HFF-Myc (cell line): ENCODE measurements at regions not wholly inside any gene's neighbourhood (a gene's known extent, or its start where the extent isn't known, plus 50 kb on each side); places are given as distances from the start of the nearest gene placed in this dataset.

Source experiments
- DNase-seq: peaks from one replicate; pipeline ENCODE4 v3.0.0-alpha.2; 2011; ENCODE audit warnings: low read depth; ENCODE audit errors: extremely low read depth
- H3K4me3 ChIP-seq: replicated peaks from 2 replicates; pipeline ENCODE4 v1.5.1; 2011; ENCODE audit warnings: low read depth, mild to moderate bottlenecking, control low read depth, low read length
- TF ChIP-seq, protein P1 (sequence below): IDR thresholded peaks from 2 replicates; pipeline ENCODE4 v1.5.1; 2012; ENCODE audit warnings: mild to moderate bottlenecking, low read depth, low read length, control low read depth; ENCODE audit errors: missing control alignments

DNA sequence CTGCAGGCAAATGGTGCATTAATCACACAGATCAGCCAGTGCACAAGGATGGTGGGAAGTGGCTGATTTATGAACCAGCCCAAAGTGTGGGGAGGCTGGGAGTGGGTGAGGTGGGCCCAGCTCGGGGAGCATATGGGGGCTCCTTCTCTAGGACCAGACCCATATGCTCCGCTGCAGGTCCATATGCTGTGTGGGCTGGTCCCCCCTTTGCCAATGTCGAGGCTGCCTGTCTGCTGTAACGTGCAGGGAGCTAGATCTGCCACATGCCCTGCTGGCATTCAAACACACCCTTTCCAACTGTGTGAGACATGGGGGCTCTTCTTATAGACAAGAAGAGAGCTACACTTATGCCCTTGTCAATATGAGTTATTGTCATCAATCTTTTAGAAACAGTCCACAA, 566.3 kb downstream of the DHX35 start:
- H3K4me3 ChIP-seq = no peak overlapping the region
- TF ChIP-seq, protein P1, sequence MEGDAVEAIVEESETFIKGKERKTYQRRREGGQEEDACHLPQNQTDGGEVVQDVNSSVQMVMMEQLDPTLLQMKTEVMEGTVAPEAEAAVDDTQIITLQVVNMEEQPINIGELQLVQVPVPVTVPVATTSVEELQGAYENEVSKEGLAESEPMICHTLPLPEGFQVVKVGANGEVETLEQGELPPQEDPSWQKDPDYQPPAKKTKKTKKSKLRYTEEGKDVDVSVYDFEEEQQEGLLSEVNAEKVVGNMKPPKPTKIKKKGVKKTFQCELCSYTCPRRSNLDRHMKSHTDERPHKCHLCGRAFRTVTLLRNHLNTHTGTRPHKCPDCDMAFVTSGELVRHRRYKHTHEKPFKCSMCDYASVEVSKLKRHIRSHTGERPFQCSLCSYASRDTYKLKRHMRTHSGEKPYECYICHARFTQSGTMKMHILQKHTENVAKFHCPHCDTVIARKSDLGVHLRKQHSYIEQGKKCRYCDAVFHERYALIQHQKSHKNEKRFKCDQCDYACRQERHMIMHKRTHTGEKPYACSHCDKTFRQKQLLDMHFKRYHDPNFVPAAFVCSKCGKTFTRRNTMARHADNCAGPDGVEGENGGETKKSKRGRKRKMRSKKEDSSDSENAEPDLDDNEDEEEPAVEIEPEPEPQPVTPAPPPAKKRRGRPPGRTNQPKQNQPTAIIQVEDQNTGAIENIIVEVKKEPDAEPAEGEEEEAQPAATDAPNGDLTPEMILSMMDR = no peak
- DNase-seq = no peak

DNA sequence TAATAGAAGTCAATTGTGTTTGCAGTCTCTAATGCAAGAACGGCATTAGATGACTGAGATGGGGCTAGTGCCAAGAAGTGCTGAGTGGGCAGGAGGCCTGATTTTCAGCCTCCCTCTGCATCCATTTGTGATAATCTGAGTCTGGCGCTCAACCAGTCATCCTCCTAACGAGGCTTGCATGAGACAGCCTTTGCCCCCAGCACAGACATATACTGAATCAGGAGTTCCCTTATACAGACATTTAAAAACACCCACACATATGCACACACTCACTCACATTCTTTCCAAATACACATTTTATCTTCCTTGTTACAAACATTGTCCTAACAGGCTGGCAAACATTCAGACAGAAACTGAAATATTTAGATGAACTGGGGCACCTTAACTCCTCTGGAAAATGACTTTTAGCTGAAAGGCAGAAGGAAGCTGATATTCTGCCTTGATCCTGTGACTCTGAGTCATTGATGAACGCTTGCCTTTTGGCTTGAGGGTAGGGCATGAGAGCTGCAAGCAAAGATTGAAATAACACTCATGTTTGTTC, 562.3 kb downstream of the DHX35 start:
- TF ChIP-seq, protein P1 = no peak
- H3K4me3 ChIP-seq = no peak overlapping the region
- DNase-seq = no peak

DNA sequence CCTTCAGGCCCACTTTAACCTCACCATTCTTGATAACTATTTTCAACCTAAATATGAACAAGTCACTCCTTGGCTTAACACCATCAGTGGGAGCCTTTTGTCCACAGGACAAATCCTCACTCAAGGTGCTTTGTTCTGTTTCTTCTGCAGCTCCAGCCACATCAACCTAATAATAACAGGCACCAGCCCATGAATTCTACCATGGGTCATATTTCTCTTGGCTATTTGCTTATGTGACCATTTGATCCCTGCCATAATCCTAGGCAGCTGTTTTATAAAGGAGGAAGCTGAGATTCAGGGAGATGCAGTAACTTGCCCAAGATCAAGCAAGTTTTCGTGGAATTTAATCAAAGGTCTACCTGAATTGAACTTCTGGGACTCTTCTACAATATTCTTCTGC, 561.3 kb downstream of the DHX35 start:
- TF ChIP-seq, protein P1 = no peak

DNA sequence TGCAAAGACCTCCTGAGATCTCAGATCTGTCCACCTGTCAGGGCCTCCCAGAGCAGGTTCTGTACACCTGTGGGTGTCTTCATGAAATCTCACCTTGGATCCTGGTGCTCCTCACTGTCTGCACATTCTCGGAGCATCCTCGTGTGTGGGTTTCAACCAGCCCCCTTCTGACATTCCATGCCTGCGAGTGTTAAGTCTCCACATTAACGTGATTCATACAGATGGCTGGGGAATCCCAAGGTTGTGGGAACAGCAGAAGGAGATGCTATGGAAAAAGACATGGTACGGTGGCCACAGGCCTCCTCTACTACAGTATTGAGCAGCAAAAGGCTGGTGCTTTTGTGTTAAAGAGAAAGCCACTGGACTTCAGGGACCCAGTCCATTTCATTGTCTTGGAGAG, 556.5 kb downstream of the DHX35 start:
- no peak overlapping the region for H3K4me3 ChIP-seq
- TF ChIP-seq, protein P1 = no peak
- no peak for DNase-seq

More for the DNA sequence above, 561.3 kb downstream of the DHX35 start:
- no peak overlapping the region for H3K4me3 ChIP-seq
- DNase-seq = no peak

DNA sequence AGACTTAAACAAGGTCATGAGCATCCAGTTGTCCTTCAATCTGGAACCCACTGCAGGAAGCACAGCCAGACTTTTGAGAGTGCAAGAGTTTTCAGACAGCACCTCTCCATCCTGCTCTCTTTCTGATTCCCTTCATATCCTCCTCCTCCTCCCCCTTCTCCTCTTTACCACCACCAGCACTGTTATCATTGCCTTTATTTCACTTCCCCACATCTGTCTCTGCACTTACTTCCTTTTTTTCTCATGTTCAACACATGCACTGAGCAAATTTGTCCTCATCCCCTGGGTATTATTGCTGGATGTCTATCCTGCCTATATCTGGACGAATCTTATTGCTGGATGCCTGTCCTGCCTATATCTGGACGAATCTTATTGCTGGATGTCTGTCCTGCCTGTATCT, 554.8 kb downstream of the DHX35 start:
- TF ChIP-seq, protein P1 = no peak
- no peak overlapping the region for H3K4me3 ChIP-seq
- no peak for DNase-seq

DNA sequence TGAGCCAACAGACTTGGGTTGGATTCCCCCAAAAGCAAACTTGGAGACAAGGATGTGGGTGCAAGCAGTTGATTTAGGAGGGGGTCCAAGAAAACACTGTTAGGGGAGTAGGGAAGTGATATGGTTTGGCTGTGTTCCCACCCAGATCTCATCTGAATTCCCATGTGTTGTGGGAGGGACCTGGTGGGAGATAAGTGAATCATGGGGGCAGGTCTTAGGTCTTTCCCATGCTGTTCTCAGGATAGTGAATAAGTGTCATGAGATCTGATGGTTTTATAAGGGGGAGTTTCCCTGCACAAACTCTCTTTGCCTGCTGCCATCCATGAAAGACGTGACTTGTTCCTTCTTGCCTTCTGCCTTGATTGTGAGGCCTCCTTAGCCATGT, 542.6 kb downstream of the DHX35 start:
- TF ChIP-seq, protein P1 = no peak
- no peak overlapping the region for H3K4me3 ChIP-seq
- no peak for DNase-seq

DNA sequence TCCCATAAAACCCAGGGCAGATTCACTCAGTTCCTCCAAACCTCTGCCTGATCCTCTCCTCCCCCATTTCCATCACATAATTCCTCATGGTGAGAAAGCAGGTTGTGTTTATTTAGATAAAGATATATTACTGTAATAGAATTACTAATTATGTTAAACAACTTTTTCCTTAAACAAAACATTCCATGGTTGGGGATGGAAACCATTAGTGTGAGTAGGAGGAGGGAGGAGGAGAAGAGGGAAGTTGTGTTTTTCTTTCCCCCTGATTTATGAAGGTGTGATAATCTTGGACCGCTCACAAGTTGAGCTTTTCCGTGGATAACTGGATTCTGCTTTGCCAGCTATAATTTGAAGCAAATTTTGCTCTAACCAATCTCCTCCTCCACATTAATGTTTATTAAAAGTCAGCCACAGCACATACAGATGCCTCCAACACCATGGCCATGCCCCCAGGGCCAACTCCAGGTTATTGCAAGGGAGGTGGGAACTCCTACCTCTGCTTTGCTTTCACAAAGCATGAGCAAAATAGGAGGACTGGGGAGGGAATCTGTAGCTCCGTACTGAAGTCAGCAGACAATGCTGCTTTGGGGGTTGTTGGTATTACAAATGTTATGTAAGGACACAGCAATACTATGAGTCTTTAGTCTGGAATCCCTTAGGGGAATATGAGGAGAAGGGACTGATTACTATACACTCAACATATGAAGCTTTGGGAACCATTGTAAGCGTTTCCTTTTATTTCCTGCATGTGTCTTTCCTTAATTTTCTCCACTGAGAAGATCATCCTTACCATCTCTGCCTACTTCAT, 542.0 kb downstream of the DHX35 start:
- DNase-seq = no peak
- TF ChIP-seq, protein P1 = no peak
- H3K4me3 ChIP-seq = no peak overlapping the region
